ENCODE measurements at regions not wholly inside any gene's neighbourhood (a gene's known extent, or its start where the extent isn't known, plus 50 kb on each side); places are given as distances from the start of the nearest gene placed in this dataset.

DNA sequence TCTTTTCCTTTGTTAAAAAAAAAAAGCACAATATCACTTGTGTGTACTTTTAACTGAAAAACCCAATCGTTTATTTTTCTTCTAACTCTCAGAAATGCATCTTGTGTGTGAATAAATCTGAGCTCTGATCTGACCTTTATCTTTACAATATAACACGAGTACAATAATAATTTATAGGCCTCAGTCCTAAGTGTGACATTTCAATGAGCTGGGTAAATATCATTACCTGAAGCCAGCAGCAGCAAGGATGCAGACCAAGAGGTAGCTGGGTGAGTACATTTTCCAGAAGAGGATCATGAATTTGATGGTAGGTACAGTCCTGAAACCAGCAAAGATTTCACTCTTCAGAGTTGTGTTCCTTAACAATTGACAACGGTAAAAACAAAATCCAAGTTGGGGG, 264.0 kb upstream of the KIF2A start:
- intact Hi-C loops (cut with DNase I) = no loop called here
- Histone ChIP-seq H3K4me1 (ENCODE audit: control insufficient read depth, insufficient read depth, low read length) (no peaks in the 10 kb centered on the region), H3K27ac (ENCODE audit: low read length) (no peak overlapping the region), H3K9me3 (ENCODE audit: control insufficient read depth, low read length) (no peaks in the 10 kb centered on the region), H3K27me3 (ENCODE audit: control insufficient read depth, insufficient read depth) (no peaks in the 10 kb centered on the region), H3K4me3 (ENCODE audit: low read length) (no peak overlapping the region)
- WGBS = 65% methylated on average over 3 of the region's 3 CpGs
- ATAC-seq = no peak
- DNase-seq = no peak

- 15% methylated on average over 4 of the region's 4 CpGs for WGBS
- H3K27ac ChIP-seq (ENCODE audit: low read length) = no peak overlapping the region
- H3K27me3 ChIP-seq (ENCODE audit: control insufficient read depth, insufficient read depth) = no peaks in the 10 kb centered on the region
- ATAC-seq = no peak
- no peaks in the 10 kb centered on the region for H3K9me3 ChIP-seq (ENCODE audit: control insufficient read depth, low read length)
- intact Hi-C loops (cut with DNase I) = no loop called here
- DNase-seq = no peak
- no peak overlapping the region for H3K4me3 ChIP-seq (ENCODE audit: low read length)
- no peaks in the 10 kb centered on the region for H3K4me1 ChIP-seq (ENCODE audit: control insufficient read depth, insufficient read depth, low read length)
Observed at GRCh38 chr5:62043289-62044280, 262.4 kb upstream of the KIF2A start.

- intact Hi-C loops (cut with DNase I) = no loop called here
- WGBS = 65% methylated on average over 2 of the region's 2 CpGs
- no peak for DNase-seq
- no peak for ATAC-seq
- Histone ChIP-seq H3K4me3 (ENCODE audit: low read length) (no peak overlapping the region), H3K9me3 (ENCODE audit: control insufficient read depth, low read length) (no peaks in the 10 kb centered on the region), H3K4me1 (ENCODE audit: control insufficient read depth, insufficient read depth, low read length) (no peaks in the 10 kb centered on the region), H3K27ac (ENCODE audit: low read length) (no peak overlapping the region), H3K27me3 (ENCODE audit: control insufficient read depth, insufficient read depth) (no peaks in the 10 kb centered on the region)
Observed at GRCh38 chr5:62044989-62045388, 261.0 kb upstream of the KIF2A start.

- Histone ChIP-seq H3K27me3 (ENCODE audit: control insufficient read depth, insufficient read depth) (no peaks in the 10 kb centered on the region), H3K4me1 (ENCODE audit: control insufficient read depth, insufficient read depth, low read length) (no peaks in the 10 kb centered on the region), H3K4me3 (ENCODE audit: low read length) (no peak overlapping the region), H3K27ac (ENCODE audit: low read length) (no peak overlapping the region), H3K9me3 (ENCODE audit: control insufficient read depth, low read length) (no peaks in the 10 kb centered on the region)
- intact Hi-C loops (cut with DNase I) = no loop called here
- DNase-seq (no peak), ATAC-seq (no peak)
- WGBS = 71% methylated on average over 1 of the region's 1 CpG
Observed at GRCh38 chr5:62046191-62046590, 259.8 kb upstream of the KIF2A start.

DNA sequence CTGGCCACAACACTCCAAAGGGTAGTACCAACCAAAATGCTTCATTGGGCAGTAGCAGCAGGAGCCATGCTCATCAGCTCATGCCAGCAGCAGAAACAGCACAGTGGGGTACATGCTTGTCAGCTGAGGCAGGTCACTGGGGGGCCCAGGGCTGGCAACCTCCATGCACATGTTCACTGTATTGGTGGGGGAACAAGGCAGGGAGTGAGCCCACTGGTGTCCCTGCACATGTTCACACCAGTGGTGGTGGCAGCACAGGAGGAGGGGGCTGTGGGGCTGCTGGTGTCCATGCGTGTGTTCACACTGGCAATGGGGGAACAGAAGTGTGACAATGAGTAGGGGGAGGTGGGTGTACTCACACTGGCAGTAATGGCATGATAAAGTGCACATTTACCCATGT, 254.3 kb upstream of the KIF2A start:
- intact Hi-C loops (cut with DNase I) = no loop called here
- Histone ChIP-seq H3K27ac (ENCODE audit: low read length) (no peak overlapping the region), H3K27me3 (ENCODE audit: control insufficient read depth, insufficient read depth) (no peaks in the 10 kb centered on the region), H3K4me1 (ENCODE audit: control insufficient read depth, insufficient read depth, low read length) (no peaks in the 10 kb centered on the region), H3K4me3 (ENCODE audit: low read length) (no peak overlapping the region), H3K9me3 (ENCODE audit: control insufficient read depth, low read length) (no peaks in the 10 kb centered on the region)
- 97% methylated on average over 1 of the region's 1 CpG for WGBS
- ATAC-seq (no peak), DNase-seq (no peak)

DNA sequence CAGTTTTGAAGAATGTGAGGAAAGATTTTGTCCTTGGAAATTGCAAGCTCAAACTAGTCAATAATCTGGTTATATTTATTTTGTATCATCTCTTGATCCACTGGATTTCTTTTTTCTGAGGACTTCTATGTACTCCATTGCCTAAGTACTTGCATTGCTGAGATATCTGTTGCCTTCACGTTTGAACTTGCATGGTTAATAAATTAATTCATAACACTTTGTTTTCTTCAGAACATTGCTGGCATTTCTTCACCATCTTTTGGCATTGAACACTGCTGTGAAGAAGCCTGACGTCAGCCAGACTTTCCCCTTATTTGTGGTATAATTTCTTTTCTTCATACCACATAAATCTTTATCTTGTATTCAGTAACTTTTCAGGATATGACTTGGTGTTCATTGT, 246.0 kb upstream of the KIF2A start:
- ATAC-seq (no peak), DNase-seq (no peak)
- H3K9me3 ChIP-seq (ENCODE audit: control insufficient read depth, low read length) = no peaks in the 10 kb centered on the region
- intact Hi-C loops (cut with DNase I) = no loop called here
- no peaks in the 10 kb centered on the region for H3K27me3 ChIP-seq (ENCODE audit: control insufficient read depth, insufficient read depth)
- WGBS = 41% methylated on average over 2 of the region's 2 CpGs
- no peaks in the 10 kb centered on the region for H3K4me1 ChIP-seq (ENCODE audit: control insufficient read depth, insufficient read depth, low read length)
- H3K27ac ChIP-seq (ENCODE audit: low read length) = no peak overlapping the region
- no peak overlapping the region for H3K4me3 ChIP-seq (ENCODE audit: low read length)

DNA sequence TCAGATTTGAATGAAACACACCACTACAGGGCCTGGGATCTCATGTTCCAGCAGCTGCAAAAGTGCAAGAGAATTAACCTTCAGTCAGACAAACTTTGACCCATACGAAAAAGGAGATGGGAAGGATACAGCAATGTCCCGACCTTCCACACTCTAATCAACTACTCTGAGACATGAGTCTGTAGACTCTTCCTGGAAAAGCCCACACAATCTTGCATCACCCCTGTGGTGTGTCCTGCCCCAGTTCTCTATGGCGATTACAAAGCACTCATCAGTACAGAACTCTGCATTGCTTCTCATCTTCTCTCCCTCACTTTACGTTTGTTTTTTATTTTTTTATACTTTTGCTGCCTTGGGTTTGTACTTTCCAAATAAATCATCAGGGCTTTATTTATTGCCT, 241.0 kb upstream of the KIF2A start:
- ATAC-seq (no peak), DNase-seq (no peak)
- intact Hi-C loops (cut with DNase I) = no loop called here
- H3K4me1 ChIP-seq (ENCODE audit: control insufficient read depth, insufficient read depth, low read length) = no peaks in the 10 kb centered on the region
- no peak overlapping the region for H3K27ac ChIP-seq (ENCODE audit: low read length)
- H3K4me3 ChIP-seq (ENCODE audit: low read length) = no peak overlapping the region
- 70% methylated on average over 4 of the region's 4 CpGs for WGBS
- H3K9me3 ChIP-seq (ENCODE audit: control insufficient read depth, low read length) = no peaks in the 10 kb centered on the region
- H3K27me3 ChIP-seq (ENCODE audit: control insufficient read depth, insufficient read depth) = no peaks in the 10 kb centered on the region

GRCh38 chr5:62066761-62067277, 239.2 kb upstream of the KIF2A start:
- DNase-seq (no peak), ATAC-seq (no peak)
- Histone ChIP-seq H3K27ac (ENCODE audit: low read length) (no peak overlapping the region), H3K27me3 (ENCODE audit: control insufficient read depth, insufficient read depth) (no peaks in the 10 kb centered on the region), H3K4me1 (ENCODE audit: control insufficient read depth, insufficient read depth, low read length) (no peaks in the 10 kb centered on the region), H3K9me3 (ENCODE audit: control insufficient read depth, low read length) (no peaks in the 10 kb centered on the region), H3K4me3 (ENCODE audit: low read length) (no peak overlapping the region)
- intact Hi-C loops (cut with DNase I) = no loop called here

DNA sequence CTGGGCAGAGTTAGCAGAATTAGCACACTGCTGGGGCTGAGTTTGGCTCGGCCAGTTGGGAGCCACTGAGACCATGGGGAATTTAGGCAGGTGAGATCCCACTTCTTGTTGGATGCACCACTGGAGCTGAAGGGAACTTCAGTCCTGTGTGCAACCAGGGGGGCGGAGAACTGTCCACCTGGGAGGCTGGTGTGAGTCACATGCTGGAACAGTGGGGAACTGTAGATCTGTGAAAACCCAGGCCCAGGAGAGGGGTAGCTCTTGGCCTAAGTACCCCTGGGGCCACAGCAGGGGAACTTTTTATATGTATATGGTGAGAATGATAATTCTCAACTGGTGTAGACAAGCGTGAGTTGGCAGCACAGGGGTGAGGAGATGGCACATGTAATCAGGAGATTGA, 237.5 kb upstream of the KIF2A start:
- no peaks in the 10 kb centered on the region for H3K9me3 ChIP-seq (ENCODE audit: control insufficient read depth, low read length)
- intact Hi-C loops (cut with DNase I) = no loop called here
- DNase-seq (no peak), ATAC-seq (no peak)
- H3K27me3 ChIP-seq (ENCODE audit: control insufficient read depth, insufficient read depth) = no peaks in the 10 kb centered on the region
- 72% methylated on average over 3 of the region's 3 CpGs for WGBS
- no peaks in the 10 kb centered on the region for H3K4me1 ChIP-seq (ENCODE audit: control insufficient read depth, insufficient read depth, low read length)
- H3K27ac ChIP-seq (ENCODE audit: low read length) = no peak overlapping the region
- no peak overlapping the region for H3K4me3 ChIP-seq (ENCODE audit: low read length)

DNA sequence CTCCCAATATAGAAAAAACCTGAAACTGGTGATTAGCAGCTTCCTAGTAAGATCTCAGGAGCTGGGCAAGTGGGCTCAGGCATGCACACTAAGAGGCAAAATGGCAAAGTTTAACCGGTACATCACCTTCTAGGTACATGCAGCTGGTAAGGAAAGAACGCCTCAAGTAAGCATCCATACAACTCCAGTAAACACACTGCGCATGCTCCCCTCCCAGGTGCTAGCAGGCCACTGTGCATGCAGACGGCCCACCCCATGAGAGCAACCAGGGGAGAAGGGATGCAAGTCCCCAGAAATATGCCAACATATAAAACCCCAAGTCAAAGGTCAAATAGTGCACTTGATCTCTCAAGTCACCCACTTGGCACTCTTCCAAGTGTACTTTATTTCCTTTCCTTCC, 228.6 kb upstream of the KIF2A start:
- no peak for DNase-seq
- H3K27ac ChIP-seq (ENCODE audit: low read length) = no peak overlapping the region
- no peaks in the 10 kb centered on the region for H3K9me3 ChIP-seq (ENCODE audit: control insufficient read depth, low read length)
- no peaks in the 10 kb centered on the region for H3K4me1 ChIP-seq (ENCODE audit: control insufficient read depth, insufficient read depth, low read length)
- WGBS = 87% methylated on average over 4 of the region's 4 CpGs
- H3K27me3 ChIP-seq (ENCODE audit: control insufficient read depth, insufficient read depth) = no peaks in the 10 kb centered on the region
- H3K4me3 ChIP-seq (ENCODE audit: low read length) = no peak overlapping the region
- ATAC-seq = no peak
- intact Hi-C loops (cut with DNase I) = no loop called here

GRCh38 chr5:62077823-62078550, 228.0 kb upstream of the KIF2A start:
- 65% methylated on average over 9 of the region's 9 CpGs for WGBS
- intact Hi-C loops (cut with DNase I) = no loop called here

More at GRCh38 chr5:62077823-62078550, 228.0 kb upstream of the KIF2A start:
- ATAC-seq = no peak
- Histone ChIP-seq H3K9me3 (ENCODE audit: control insufficient read depth, low read length) (no peaks in the 10 kb centered on the region), H3K27ac (ENCODE audit: low read length) (no peak overlapping the region), H3K27me3 (ENCODE audit: control insufficient read depth, insufficient read depth) (no peaks in the 10 kb centered on the region), H3K4me3 (ENCODE audit: low read length) (no peak overlapping the region), H3K4me1 (ENCODE audit: control insufficient read depth, insufficient read depth, low read length) (no peaks in the 10 kb centered on the region)
- no peak for DNase-seq

Data from right cardiac atrium (tissue), 5 donors.